ENCODE measurements at regions not wholly inside any gene's neighbourhood (a gene's known extent, or its start where the extent isn't known, plus 50 kb on each side); places are given as distances from the start of the nearest gene placed in this dataset.
"Not testable (repeated sequence)": the region's sequence is repeated elsewhere in the genome, so short reads cannot be mapped to it uniquely, and the experiment has no call there.

DNA sequence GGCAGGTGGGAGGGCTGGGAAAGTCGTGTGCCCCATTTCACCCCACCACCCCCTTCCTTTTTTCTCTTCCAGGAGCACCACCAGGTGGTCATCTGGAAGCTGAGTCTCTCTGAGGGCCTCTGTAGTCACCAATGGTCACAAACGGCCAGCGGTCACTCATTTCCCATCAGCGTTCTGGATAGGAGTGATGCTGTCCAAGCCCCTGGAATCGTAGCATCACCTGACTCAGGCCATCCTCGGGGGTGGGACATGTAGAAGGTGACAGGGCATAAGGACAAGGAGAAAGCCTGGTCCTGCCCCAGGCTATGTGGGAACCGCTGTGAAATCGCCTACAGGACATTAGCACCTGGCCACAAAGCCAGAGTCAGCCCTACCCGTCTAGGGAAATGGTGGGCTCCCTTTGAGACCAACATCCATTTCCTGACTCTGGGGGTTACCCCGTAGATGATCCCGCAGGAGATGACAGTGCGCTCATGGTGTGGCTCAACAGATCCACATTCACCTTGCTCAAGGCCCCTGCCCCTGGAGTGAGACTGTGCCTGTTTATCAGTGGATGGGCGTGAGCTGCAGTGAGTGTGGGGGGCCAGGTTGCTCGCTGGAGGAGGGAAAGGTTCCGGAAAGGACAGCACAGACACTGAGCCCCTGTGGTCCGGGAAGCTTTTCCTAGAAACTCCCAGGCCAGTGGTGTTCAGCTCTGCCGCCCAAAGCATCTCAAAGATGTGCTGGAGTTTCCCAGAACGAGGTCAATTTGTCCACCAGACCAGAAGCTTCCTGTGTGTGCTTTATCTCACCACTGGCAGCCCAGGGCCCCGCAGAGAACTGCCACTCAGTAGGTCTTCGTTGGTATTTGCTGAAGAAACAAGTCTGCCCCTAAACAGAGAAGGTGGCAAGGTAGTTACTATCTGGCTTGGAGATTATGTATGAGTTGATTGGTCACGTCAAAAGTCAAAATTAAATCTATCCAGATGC is 61.1 kb upstream of the UNC5A start:
- no peak for DNase-seq

DNA sequence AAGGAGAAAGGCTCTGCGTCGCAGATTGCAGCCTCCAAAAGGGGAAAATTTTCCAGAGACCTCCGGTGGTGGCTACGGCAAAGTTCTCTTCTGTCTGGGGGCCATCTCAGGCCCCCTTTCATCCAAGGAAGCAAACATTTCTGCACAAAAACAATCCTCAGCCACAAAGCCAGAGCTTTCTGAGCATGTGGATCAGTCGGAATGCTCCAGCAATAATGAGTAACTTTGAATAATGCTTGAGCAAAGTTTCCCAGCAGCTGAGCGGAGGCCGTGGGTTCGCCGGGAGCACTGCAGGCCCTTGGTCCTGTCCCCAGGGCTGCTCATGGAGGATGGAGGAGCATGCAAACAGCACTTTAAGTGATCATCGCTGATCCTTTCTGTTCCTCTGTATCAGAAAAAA is 60.2 kb upstream of the UNC5A start:
- DNase-seq = no peak

DNA sequence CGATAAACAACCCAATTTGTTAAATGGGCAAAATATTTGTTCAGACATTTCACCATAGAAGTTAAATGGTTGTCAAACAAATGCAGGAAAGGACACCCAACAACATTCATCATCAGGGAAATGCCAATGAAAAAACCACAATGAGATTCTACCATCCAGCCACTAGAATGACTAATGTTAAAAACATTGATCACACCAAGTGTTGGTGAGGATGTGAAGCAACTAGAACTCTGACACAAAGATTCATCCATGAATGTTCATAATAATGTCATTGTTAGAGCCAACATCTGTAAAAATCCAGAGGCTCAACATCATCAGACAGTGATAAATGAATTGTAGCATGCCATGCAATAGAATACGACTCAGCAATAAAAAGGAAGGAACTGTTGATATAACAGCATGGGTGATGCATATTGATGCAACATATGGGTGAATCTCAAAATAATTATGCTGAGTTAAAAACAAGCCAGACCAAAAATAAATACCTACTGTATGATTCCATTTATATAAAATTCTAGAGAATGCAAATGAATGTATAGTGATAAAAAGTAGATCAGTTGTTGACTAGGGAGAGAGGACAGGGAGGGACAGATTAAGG is 55.9 kb upstream of the UNC5A start:
- no peak for DNase-seq

DNA sequence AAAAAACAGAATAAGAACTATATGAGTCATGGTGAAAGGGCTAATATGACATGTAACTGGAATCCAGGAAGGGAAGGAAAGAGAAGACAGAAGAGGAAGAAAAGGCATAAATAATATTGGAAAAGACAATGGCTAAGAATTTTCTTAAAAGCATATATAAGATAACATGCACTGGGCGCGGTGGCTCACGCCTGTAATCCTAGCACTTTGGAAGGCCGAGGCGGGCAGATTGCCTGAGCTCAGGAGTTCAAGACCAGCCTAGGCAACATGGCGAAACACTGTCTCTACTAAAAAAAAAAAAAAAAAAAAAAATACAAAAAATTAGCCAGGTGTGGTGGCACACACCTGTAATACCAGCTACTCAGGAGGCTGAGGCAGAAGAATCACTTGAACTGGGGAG is 54.8 kb upstream of the UNC5A start:
- not testable (repeated sequence) for DNase-seq

DNA sequence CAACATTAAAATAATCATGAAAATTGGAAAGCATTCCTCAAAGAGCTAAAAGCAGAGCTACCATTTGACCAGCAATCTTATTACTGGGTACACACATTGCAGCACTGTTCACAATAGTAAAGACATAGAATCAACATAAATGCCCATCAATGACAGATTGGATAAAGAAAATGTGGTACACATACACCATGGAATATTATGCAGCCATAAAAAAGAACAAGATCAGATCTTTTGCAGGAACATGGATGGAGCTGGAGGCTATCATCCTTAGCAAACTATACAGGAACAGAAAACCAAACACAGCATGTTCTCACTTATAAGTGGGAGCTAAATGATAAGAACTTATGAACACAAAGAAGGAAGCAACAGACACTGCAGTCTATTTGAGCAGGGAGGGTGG is 52.8 kb upstream of the UNC5A start:
- not testable (repeated sequence) for DNase-seq
